DOHH2 (cell line): ENCODE measurements at regions not wholly inside any gene's neighbourhood (a gene's known extent, or its start where the extent isn't known, plus 50 kb on each side); places are given as distances from the start of the nearest gene placed in this dataset.

Experiments used
- H3F3A ChIP-seq: fragments of 200-600 bp; sonication (generic), shearing (Covaris generic); 2 replicates; pipeline ENCODE4 v1.6.0; 2016; ENCODE audit warnings: antibody characterized with exemption, mild to moderate bottlenecking; ENCODE audit not compliant: control insufficient read depth, insufficient read depth
- H3K27ac ChIP-seq: fragments of 200-600 bp; sonication (generic); 2 replicates; pipeline ENCODE4 v1.5.1; 2014; ENCODE audit warnings: low read depth, mild to moderate bottlenecking, low read length, moderate library complexity
- H3K27me3 ChIP-seq: fragments of 200-600 bp; sonication (generic); 2 replicates; pipeline ENCODE4 v1.6.1; 2014; ENCODE audit warnings: mild to moderate bottlenecking, low read length, mixed read lengths; ENCODE audit not compliant: control insufficient read depth
- H3K36me3 ChIP-seq: fragments of 200-600 bp; sonication (generic); 2 replicates; pipeline ENCODE4 v1.6.1; 2014; ENCODE audit warnings: mild to moderate bottlenecking, low read length, moderate library complexity, mixed read lengths; ENCODE audit not compliant: control insufficient read depth
- H3K4me1 ChIP-seq: fragments of 200-600 bp; sonication (generic); 2 replicates; pipeline ENCODE4 v1.6.1; 2014; ENCODE audit warnings: mild to moderate bottlenecking, low read length, mixed read lengths; ENCODE audit not compliant: control insufficient read depth
- H3K4me2 ChIP-seq: fragments of 200-600 bp; sonication (generic); 2 replicates; pipeline ENCODE4 v1.6.0; 2014; ENCODE audit warnings: mild to moderate bottlenecking, low read length, moderate library complexity
- H3K4me3 ChIP-seq: fragments of 200-600 bp; sonication (generic); 2 replicates; pipeline ENCODE4 v1.5.1; 2014; ENCODE audit warnings: mild to moderate bottlenecking, low read length, mixed read lengths
- H3K79me2 ChIP-seq: fragments of 200-600 bp; sonication (generic); 2 replicates; pipeline ENCODE4 v1.6.1; 2014; ENCODE audit warnings: mild to moderate bottlenecking, low read length, mixed read lengths; ENCODE audit not compliant: control insufficient read depth
- H3K9me2 ChIP-seq: fragments of 200-600 bp; sonication (generic); replicated peaks from 2 replicates; pipeline ENCODE4 v1.6.1; 2014; ENCODE audit warnings: mild to moderate bottlenecking, low read length, mixed read lengths; ENCODE audit not compliant: control insufficient read depth
- H3K9me3 ChIP-seq: fragments of 200-600 bp; sonication (generic); 2 replicates; pipeline ENCODE4 v1.6.1; 2014; ENCODE audit warnings: antibody characterized with exemption, low read length, mixed read lengths; ENCODE audit not compliant: control insufficient read depth, insufficient read depth
- H4K20me1 ChIP-seq: fragments of 200-600 bp; sonication (generic); 2 replicates; pipeline ENCODE4 v1.6.0; 2014; ENCODE audit warnings: low read depth, mild to moderate bottlenecking, antibody characterized with exemption, low read length, moderate library complexity; ENCODE audit not compliant: control insufficient read depth, insufficient read depth
- EZH2phosphoT487 ChIP-seq: fragments of 200-600 bp; sonication (generic); IDR thresholded peaks from 2 replicates; pipeline ENCODE4 v1.6.1; 2017; ENCODE audit warnings: borderline replicate concordance, mild to moderate bottlenecking, antibody characterized with exemption, low read length, moderate library complexity, mixed read lengths
- TF ChIP-seq, protein P1 (sequence below): fragments of 200-600 bp; sonication (generic); IDR thresholded peaks from one replicate; pipeline ENCODE4 v1.5.1; 2014; ENCODE audit warnings: antibody characterized with exemption, mild to moderate bottlenecking, low read depth, low read length; ENCODE audit not compliant: poor library complexity, severe bottlenecking

DNA sequence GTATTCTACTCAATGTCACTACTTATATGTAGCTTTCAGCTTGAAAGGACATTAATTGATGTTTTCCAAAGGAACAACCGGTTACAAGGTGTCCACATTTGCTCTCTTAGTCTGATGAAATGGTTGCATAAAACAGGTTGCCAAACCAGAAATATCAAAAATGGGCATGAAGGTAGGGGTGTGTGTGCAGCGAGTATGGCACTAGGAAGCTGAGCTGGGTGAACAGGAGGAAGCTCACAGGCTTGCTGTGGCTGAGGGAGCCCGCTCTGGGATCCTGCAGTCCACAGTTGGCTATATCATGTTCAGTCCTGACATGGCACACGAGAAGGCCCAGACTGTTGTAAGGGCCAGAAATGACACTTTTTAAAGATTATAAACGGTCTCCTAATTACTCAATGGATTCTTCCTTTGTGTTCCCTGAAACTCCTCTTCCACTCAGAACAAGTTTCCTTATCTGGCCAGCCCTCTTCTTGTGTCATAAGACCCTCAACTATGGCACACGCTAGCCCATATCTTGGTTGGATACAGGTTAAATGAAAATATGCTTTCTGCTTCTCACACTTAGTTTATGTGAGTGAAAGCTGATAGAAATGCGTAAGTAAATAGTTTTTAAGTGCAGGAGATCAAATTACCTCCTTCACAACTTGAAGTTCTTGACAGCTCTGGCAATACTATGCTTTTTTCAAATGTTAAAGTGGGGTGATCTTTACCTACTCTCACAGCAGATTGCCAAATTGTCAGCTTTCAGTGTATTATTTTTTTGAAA, 201.5 kb downstream of the LMO4 start:
- H4K20me1 ChIP-seq = no peaks in the 10 kb centered on the region
- H3K36me3 ChIP-seq = no peaks in the 10 kb centered on the region
- no peak overlapping the region for H3K27ac ChIP-seq
- H3K4me2 ChIP-seq = no peak overlapping the region
- no peak for TF ChIP-seq EZH2phosphoT487
- TF ChIP-seq, protein P1, sequence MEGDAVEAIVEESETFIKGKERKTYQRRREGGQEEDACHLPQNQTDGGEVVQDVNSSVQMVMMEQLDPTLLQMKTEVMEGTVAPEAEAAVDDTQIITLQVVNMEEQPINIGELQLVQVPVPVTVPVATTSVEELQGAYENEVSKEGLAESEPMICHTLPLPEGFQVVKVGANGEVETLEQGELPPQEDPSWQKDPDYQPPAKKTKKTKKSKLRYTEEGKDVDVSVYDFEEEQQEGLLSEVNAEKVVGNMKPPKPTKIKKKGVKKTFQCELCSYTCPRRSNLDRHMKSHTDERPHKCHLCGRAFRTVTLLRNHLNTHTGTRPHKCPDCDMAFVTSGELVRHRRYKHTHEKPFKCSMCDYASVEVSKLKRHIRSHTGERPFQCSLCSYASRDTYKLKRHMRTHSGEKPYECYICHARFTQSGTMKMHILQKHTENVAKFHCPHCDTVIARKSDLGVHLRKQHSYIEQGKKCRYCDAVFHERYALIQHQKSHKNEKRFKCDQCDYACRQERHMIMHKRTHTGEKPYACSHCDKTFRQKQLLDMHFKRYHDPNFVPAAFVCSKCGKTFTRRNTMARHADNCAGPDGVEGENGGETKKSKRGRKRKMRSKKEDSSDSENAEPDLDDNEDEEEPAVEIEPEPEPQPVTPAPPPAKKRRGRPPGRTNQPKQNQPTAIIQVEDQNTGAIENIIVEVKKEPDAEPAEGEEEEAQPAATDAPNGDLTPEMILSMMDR = no peak
- no peaks in the 10 kb centered on the region for H3F3A ChIP-seq
- H3K9me2 ChIP-seq = no peaks in the 10 kb centered on the region
- H3K4me1 ChIP-seq = no peaks in the 10 kb centered on the region
- H3K9me3 ChIP-seq = no peaks in the 10 kb centered on the region
- H3K27me3 ChIP-seq = no peaks in the 10 kb centered on the region
- no peaks in the 10 kb centered on the region for H3K79me2 ChIP-seq
- no peak overlapping the region for H3K4me3 ChIP-seq

DNA sequence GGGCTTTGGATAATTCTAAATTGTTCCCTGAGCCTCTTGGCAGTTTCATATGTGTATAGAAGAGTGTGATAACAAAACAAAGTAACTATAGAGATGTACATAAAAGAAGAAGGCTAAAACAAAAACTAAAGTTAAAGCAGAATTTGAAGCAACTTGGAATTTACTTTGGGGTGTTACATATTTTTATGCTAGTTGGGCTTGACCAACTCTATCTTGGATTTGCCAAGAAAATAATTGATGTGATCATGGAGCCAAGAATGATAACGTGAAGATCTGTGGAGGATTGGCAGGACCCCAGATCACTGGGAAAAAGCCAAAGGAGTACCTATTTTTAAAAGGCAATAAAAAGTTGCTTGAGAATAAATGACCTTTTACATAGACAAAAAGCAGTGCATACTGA, 206.9 kb downstream of the LMO4 start:
- H3K79me2 ChIP-seq = no peaks in the 10 kb centered on the region
- H3F3A ChIP-seq = no peaks in the 10 kb centered on the region
- no peaks in the 10 kb centered on the region for H3K36me3 ChIP-seq
- H4K20me1 ChIP-seq = no peaks in the 10 kb centered on the region
- no peaks in the 10 kb centered on the region for H3K27me3 ChIP-seq
- H3K4me1 ChIP-seq = no peaks in the 10 kb centered on the region
- no peak overlapping the region for H3K27ac ChIP-seq
- H3K9me3 ChIP-seq = no peaks in the 10 kb centered on the region
- H3K9me2 ChIP-seq = no peaks in the 10 kb centered on the region
- TF ChIP-seq, protein P1 = no peak
- TF ChIP-seq EZH2phosphoT487 = no peak
- H3K4me2 ChIP-seq = no peak overlapping the region
- H3K4me3 ChIP-seq = no peak overlapping the region

DNA sequence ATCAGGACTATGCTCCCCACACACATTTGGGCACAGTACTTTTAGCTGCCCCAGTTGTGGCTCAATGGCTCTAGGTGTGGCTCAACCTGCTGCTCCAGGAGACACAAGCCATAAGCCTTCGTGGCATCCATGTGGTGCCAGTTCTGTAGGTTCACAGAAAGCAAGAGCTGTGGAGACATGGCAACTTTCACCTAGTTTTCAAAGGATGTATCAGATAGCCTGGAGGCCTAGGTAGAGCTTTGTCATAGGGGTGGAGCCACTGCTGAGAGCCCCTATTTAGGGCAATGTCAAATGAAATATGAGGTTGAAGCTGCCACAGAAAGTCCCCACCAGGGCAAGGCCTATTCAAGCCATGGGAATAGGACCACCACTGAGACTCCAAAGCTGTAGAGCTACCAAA, 210.5 kb downstream of the LMO4 start:
- no peaks in the 10 kb centered on the region for H3K79me2 ChIP-seq
- no peaks in the 10 kb centered on the region for H3K4me1 ChIP-seq
- H3K27ac ChIP-seq = no peak overlapping the region
- no peaks in the 10 kb centered on the region for H3K36me3 ChIP-seq
- no peaks in the 10 kb centered on the region for H3F3A ChIP-seq
- no peaks in the 10 kb centered on the region for H3K27me3 ChIP-seq
- no peak for TF ChIP-seq EZH2phosphoT487
- TF ChIP-seq, protein P1 = no peak
- H3K9me3 ChIP-seq = peaks cover 9% of the 10 kb centered on the region; the same call in 1 of the 2 replicates
- H3K4me3 ChIP-seq = no peak overlapping the region
- H4K20me1 ChIP-seq = no peaks in the 10 kb centered on the region
- H3K4me2 ChIP-seq = no peak overlapping the region
- H3K9me2 ChIP-seq = no peaks in the 10 kb centered on the region
